Astrocyte of the spinal cord (primary cell): ENCODE measurements at regions not wholly inside any gene's neighbourhood (a gene's known extent, or its start where the extent isn't known, plus 50 kb on each side); places are given as distances from the start of the nearest gene placed in this dataset.

Experiments
- DNase-seq: peaks from one replicate; pipeline ENCODE4 v3.0.0; 2011; ENCODE audit warnings: low read depth, low spot score
- H3K4me3 ChIP-seq: 2 replicates; pipeline ENCODE4 v1.5.1; 2011; ENCODE audit warnings: low read depth, mild to moderate bottlenecking, low read length, moderate library complexity
- CTCF ChIP-seq: IDR thresholded peaks from 2 replicates; pipeline ENCODE4 v1.5.1; 2012; ENCODE audit warnings: low read depth, mild to moderate bottlenecking, low read length, inconsistent platforms
- in situ Hi-C: cut with HindIII; loops from 2 replicates; pipeline ENCODE4 v1.10.0; 2017; ENCODE audit warnings: low sequenced_read_pairs

DNA sequence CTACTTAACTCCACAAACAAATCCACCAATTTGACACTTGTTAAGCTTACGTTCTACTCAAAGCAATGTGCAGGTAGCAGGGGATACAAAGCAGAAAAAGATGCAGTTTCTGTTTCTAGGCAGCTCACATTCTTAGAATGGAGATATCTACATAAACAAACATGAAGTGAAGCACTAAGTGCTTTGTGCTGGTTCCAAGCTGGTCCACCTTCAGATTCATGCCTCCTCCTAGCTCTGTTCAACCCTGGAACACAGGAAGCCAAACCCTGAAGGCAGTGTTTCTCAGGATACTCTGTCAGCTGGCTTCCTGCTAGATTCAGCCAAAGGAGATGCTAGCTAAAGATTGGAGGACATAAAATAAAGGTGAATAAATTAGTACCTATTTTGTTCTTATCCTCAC lies 55.3 kb upstream of the NOL4 start:
- no peak for DNase-seq
- in situ Hi-C loops, result no loop called here
- no peak overlapping the region for H3K4me3 ChIP-seq
- TF ChIP-seq CTCF, result no peak

- DNase-seq, result no peak
- H3K4me3 ChIP-seq, result no peak overlapping the region
- TF ChIP-seq CTCF, result no peak
- in situ Hi-C loops, result no loop called here
Measured at GRCh38 chr18:34280653-34281052, 55.9 kb upstream of the NOL4 start.

DNA sequence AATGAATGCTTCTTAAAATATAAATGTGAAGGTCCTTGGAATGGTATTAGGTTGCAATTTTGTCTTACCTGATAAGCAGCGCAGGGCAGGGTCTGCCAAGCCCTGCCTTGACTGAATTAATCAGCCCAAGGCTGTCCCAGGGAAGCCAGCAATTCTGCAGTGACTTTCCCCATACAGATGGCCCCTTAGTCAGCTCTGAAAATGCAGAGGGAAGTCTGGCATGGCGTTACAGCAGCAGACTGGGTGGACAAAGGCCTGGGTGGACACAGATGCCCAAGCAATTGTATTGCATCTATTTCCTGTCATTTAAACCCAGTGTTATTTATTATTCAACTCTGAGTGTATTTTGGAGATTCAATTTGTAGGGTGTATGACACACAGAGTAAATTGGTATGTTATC lies 56.6 kb upstream of the NOL4 start:
- no peak for DNase-seq
- in situ Hi-C loops, result no loop called here
- no peak overlapping the region for H3K4me3 ChIP-seq
- no peak for TF ChIP-seq CTCF

GRCh38 chr18:34281722-34282121 lies 57.0 kb upstream of the NOL4 start:
- H3K4me3 ChIP-seq, result no peak overlapping the region
- no peak for DNase-seq
- in situ Hi-C loops, result no loop called here
- no peak for TF ChIP-seq CTCF

- H3K4me3 ChIP-seq, result no peak overlapping the region
- in situ Hi-C loops, result no loop called here
- DNase-seq, result no peak
- no peak for TF ChIP-seq CTCF
Measured at GRCh38 chr18:34283506-34283905, 58.8 kb upstream of the NOL4 start.

- TF ChIP-seq CTCF, result no peak
- H3K4me3 ChIP-seq, result no peak overlapping the region
- DNase-seq, result no peak
- in situ Hi-C loops, result no loop called here
Measured at GRCh38 chr18:34287825-34288224, 63.1 kb upstream of the NOL4 start.

- H3K4me3 ChIP-seq, result no peak overlapping the region
- no peak for TF ChIP-seq CTCF
- no peak for DNase-seq
- in situ Hi-C loops, result no loop called here
Measured at GRCh38 chr18:34292594-34292993, 67.9 kb upstream of the NOL4 start.
